ENCODE measurements at regions not wholly inside any gene's neighbourhood (a gene's known extent, or its start where the extent isn't known, plus 50 kb on each side); places are given as distances from the start of the nearest gene placed in this dataset.

GRCh38 chr14:76974365-76974764, 54.1 kb downstream of the IRF2BPL start:
- DNase-seq (ENCODE audit: low read depth), result no peak

- no peak for DNase-seq (ENCODE audit: low read depth)
Observed at GRCh38 chr14:76971549-76971948, 57.0 kb downstream of the IRF2BPL start.

GRCh38 chr14:76968621-76969063, 59.9 kb downstream of the IRF2BPL start:
- DNase-seq (ENCODE audit: low read depth), result no peak

GRCh38 chr14:76967788-76968187, 60.7 kb downstream of the IRF2BPL start:
- no peak for DNase-seq (ENCODE audit: low read depth)

GRCh38 chr14:76965232-76965631, 63.3 kb downstream of the IRF2BPL start:
- no peak for DNase-seq (ENCODE audit: low read depth)

GRCh38 chr14:76964695-76965094, 63.8 kb downstream of the IRF2BPL start:
- no peak for DNase-seq (ENCODE audit: low read depth)

GRCh38 chr14:76963372-76963771, 65.1 kb downstream of the IRF2BPL start:
- no peak for DNase-seq (ENCODE audit: low read depth)

- no peak for DNase-seq (ENCODE audit: low read depth)
Observed at GRCh38 chr14:76962303-76962660, 66.2 kb downstream of the IRF2BPL start.

GRCh38 chr14:76961631-76962302, 66.7 kb downstream of the IRF2BPL start:
- peak; percentile 63 for DNase-seq (ENCODE audit: low read depth)

- DNase-seq (ENCODE audit: low read depth), result no peak
Observed at GRCh38 chr14:76958980-76959710, 69.4 kb downstream of the IRF2BPL start.

- DNase-seq (ENCODE audit: low read depth), result no peak
Observed at GRCh38 chr14:76958020-76958979, 70.2 kb downstream of the IRF2BPL start.

GRCh38 chr14:76957224-76957891, 71.2 kb downstream of the IRF2BPL start:
- no peak for DNase-seq (ENCODE audit: low read depth)

- peak; percentile 53 for DNase-seq (ENCODE audit: low read depth)
Observed at GRCh38 chr14:76956316-76957090, 72.0 kb downstream of the IRF2BPL start.

GRCh38 chr14:76955575-76956315, 72.8 kb downstream of the IRF2BPL start:
- no peak for DNase-seq (ENCODE audit: low read depth)

GRCh38 chr14:76954394-76955190, 73.9 kb downstream of the IRF2BPL start:
- no peak for DNase-seq (ENCODE audit: low read depth)

- DNase-seq (ENCODE audit: low read depth), result no peak
Observed at GRCh38 chr14:76953311-76953945, 75.1 kb downstream of the IRF2BPL start.

- DNase-seq (ENCODE audit: low read depth), result no peak
Observed at GRCh38 chr14:76951166-76951565, 77.3 kb downstream of the IRF2BPL start.

- no peak for DNase-seq (ENCODE audit: low read depth)
Observed at GRCh38 chr14:76950055-76951020, 78.2 kb downstream of the IRF2BPL start.

Data from forelimb muscle (tissue), 1 donor.